GM23338 (cell line): ENCODE measurements at regions not wholly inside any gene's neighbourhood (a gene's known extent, or its start where the extent isn't known, plus 50 kb on each side); places are given as distances from the start of the nearest gene placed in this dataset.

Source experiments
- ATAC-seq: fragments of 200-7000 bp; cut with Tn5 transposase; 3 replicates; pipeline ENCODE4 v1.9.1; 2020
- DNase-seq: peaks from one replicate; pipeline ENCODE4 v3.0.0-alpha.2; 2015; ENCODE audit warnings: low spot score
- H2AFZ ChIP-seq: fragments of 200-600 bp; sonication (generic); 2 replicates; pipeline ENCODE4 v1.8.0; 2016; ENCODE audit warnings: antibody characterized with exemption, mild to moderate bottlenecking, moderate library complexity
- H3F3A ChIP-seq: fragments of 200-600 bp; sonication (generic); replicated peaks from 2 replicates; pipeline ENCODE4 v1.8.0; 2017; ENCODE audit warnings: antibody characterized with exemption, mixed run types, low read depth
- H3K27ac ChIP-seq: fragments of 200-600 bp; sonication (generic); 2 replicates; pipeline ENCODE4 v1.6.1; 2016; ENCODE audit warnings: low read depth
- H3K27me3 ChIP-seq: fragments of 200-600 bp; sonication (generic); 2 replicates; pipeline ENCODE4 v1.8.0; 2016; ENCODE audit warnings: mild to moderate bottlenecking, mixed run types, moderate library complexity; ENCODE audit not compliant: insufficient read depth
- H3K36me3 ChIP-seq: fragments of 200-600 bp; sonication (generic); 2 replicates; pipeline ENCODE4 v1.8.0; 2016; ENCODE audit warnings: mild to moderate bottlenecking; ENCODE audit not compliant: insufficient read depth
- H3K4me1 ChIP-seq: fragments of 200-600 bp; sonication (generic); 2 replicates; pipeline ENCODE4 v1.8.0; 2016; ENCODE audit warnings: mild to moderate bottlenecking, moderate library complexity; ENCODE audit not compliant: insufficient read depth
- H3K4me2 ChIP-seq: fragments of 200-600 bp; sonication (generic); 2 replicates; pipeline ENCODE4 v1.7.1; 2017; ENCODE audit warnings: mixed run types
- H3K4me3 ChIP-seq: fragments of 200-600 bp; sonication (generic); 2 replicates; pipeline ENCODE4 v1.6.1; 2016; ENCODE audit warnings: mixed run types
- H3K79me2 ChIP-seq: fragments of 200-600 bp; sonication (generic); replicated peaks from 2 replicates; pipeline ENCODE4 v1.8.0; 2017; ENCODE audit warnings: mild to moderate bottlenecking; ENCODE audit not compliant: insufficient read depth
- H3K9me2 ChIP-seq: fragments of 200-600 bp; sonication (generic); 2 replicates; pipeline ENCODE4 v1.8.0; 2017; ENCODE audit not compliant: insufficient read depth
- H4K20me1 ChIP-seq: fragments of 200-600 bp; sonication (generic); replicated peaks from 2 replicates; pipeline ENCODE4 v1.8.0; 2017; ENCODE audit warnings: mild to moderate bottlenecking; ENCODE audit not compliant: insufficient read depth
- H3K27ac Mint-ChIP-seq: 2 replicates; pipeline ENCODE4 v1.8.0; 2020; ENCODE audit warnings: inconsistent platforms, mild to moderate bottlenecking, moderate library complexity, mixed read lengths
- H3K27me3 Mint-ChIP-seq: 3 replicates; pipeline ENCODE4 v1.8.0; 2022; ENCODE audit warnings: low read depth, mild to moderate bottlenecking, moderate library complexity, mixed read lengths, inconsistent platforms; ENCODE audit not compliant: insufficient read depth, poor library complexity
- H3K36me3 Mint-ChIP-seq: 3 replicates; pipeline ENCODE4 v1.8.0; 2021; ENCODE audit warnings: low read depth, mild to moderate bottlenecking, inconsistent platforms, moderate library complexity, mixed read lengths
- H3K4me1 Mint-ChIP-seq: 3 replicates; pipeline ENCODE4 v1.8.0; 2020; ENCODE audit warnings: mild to moderate bottlenecking, inconsistent platforms, mixed read lengths
- H3K4me3 Mint-ChIP-seq: 3 replicates; pipeline ENCODE4 v1.8.0; 2021; ENCODE audit warnings: moderate library complexity, mild to moderate bottlenecking, inconsistent platforms, mixed read lengths
- H3K9me3 Mint-ChIP-seq: 3 replicates; pipeline ENCODE4 v1.8.0; 2020; ENCODE audit warnings: moderate library complexity, mild to moderate bottlenecking, inconsistent platforms, mixed read lengths
- JUNB ChIP-seq: IDR thresholded peaks from one replicate; pipeline ENCODE4 v1.6.1; 2016; ENCODE audit warnings: antibody characterized with exemption; ENCODE audit not compliant: unreplicated experiment
- NANOG ChIP-seq: IDR thresholded peaks from 2 replicates; pipeline ENCODE4 v1.6.1; 2016; ENCODE audit warnings: antibody characterized with exemption, borderline replicate concordance
- POLR2AphosphoS5 ChIP-seq: IDR thresholded peaks from 2 replicates; pipeline ENCODE4 v1.6.1; 2016; ENCODE audit warnings: antibody characterized with exemption, low read depth
- STAT1 ChIP-seq: IDR thresholded peaks from one replicate; pipeline ENCODE4 v1.6.1; 2016; ENCODE audit warnings: antibody characterized with exemption; ENCODE audit not compliant: unreplicated experiment
- TF ChIP-seq, protein P1 (sequence below): fragments of 250-450 bp; sonication (Bioruptor Pico); IDR thresholded peaks from 2 replicates; pipeline ENCODE4 v1.5.0; 2020; ENCODE audit warnings: mild to moderate bottlenecking, moderate library complexity
- TF ChIP-seq, protein P2 (sequence below): IDR thresholded peaks from 2 replicates; pipeline ENCODE4 v1.6.1; 2016; ENCODE audit warnings: antibody characterized with exemption

DNA sequence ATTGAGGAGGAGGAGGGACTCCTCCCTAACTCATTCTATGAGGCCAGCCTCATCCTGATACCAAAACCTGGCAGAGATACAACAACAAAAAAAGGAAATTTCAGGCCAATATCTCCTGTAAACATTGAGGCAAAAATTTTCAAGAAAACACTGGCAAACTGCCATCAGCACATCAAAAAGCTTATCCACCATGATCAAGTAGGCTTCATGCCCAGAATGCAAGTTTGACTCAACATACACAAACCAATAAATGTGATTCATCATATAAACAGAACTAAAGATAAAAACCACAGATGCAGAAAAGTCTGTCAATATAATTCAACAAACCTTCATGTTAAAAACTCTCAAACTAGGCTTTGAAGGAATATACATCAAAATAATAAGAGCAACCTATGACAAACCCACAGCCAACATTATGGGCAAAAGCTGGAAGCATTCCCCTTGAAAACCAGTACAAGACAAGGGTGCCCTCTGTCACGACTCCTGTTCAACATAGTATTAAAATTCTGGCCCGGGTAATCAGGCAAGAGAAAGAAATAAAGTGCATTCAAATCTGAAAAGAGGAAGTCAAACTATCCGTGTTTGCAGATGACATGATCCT lies 1014.3 kb downstream of the CBLN2 start (continued):
- TF ChIP-seq, protein P1, sequence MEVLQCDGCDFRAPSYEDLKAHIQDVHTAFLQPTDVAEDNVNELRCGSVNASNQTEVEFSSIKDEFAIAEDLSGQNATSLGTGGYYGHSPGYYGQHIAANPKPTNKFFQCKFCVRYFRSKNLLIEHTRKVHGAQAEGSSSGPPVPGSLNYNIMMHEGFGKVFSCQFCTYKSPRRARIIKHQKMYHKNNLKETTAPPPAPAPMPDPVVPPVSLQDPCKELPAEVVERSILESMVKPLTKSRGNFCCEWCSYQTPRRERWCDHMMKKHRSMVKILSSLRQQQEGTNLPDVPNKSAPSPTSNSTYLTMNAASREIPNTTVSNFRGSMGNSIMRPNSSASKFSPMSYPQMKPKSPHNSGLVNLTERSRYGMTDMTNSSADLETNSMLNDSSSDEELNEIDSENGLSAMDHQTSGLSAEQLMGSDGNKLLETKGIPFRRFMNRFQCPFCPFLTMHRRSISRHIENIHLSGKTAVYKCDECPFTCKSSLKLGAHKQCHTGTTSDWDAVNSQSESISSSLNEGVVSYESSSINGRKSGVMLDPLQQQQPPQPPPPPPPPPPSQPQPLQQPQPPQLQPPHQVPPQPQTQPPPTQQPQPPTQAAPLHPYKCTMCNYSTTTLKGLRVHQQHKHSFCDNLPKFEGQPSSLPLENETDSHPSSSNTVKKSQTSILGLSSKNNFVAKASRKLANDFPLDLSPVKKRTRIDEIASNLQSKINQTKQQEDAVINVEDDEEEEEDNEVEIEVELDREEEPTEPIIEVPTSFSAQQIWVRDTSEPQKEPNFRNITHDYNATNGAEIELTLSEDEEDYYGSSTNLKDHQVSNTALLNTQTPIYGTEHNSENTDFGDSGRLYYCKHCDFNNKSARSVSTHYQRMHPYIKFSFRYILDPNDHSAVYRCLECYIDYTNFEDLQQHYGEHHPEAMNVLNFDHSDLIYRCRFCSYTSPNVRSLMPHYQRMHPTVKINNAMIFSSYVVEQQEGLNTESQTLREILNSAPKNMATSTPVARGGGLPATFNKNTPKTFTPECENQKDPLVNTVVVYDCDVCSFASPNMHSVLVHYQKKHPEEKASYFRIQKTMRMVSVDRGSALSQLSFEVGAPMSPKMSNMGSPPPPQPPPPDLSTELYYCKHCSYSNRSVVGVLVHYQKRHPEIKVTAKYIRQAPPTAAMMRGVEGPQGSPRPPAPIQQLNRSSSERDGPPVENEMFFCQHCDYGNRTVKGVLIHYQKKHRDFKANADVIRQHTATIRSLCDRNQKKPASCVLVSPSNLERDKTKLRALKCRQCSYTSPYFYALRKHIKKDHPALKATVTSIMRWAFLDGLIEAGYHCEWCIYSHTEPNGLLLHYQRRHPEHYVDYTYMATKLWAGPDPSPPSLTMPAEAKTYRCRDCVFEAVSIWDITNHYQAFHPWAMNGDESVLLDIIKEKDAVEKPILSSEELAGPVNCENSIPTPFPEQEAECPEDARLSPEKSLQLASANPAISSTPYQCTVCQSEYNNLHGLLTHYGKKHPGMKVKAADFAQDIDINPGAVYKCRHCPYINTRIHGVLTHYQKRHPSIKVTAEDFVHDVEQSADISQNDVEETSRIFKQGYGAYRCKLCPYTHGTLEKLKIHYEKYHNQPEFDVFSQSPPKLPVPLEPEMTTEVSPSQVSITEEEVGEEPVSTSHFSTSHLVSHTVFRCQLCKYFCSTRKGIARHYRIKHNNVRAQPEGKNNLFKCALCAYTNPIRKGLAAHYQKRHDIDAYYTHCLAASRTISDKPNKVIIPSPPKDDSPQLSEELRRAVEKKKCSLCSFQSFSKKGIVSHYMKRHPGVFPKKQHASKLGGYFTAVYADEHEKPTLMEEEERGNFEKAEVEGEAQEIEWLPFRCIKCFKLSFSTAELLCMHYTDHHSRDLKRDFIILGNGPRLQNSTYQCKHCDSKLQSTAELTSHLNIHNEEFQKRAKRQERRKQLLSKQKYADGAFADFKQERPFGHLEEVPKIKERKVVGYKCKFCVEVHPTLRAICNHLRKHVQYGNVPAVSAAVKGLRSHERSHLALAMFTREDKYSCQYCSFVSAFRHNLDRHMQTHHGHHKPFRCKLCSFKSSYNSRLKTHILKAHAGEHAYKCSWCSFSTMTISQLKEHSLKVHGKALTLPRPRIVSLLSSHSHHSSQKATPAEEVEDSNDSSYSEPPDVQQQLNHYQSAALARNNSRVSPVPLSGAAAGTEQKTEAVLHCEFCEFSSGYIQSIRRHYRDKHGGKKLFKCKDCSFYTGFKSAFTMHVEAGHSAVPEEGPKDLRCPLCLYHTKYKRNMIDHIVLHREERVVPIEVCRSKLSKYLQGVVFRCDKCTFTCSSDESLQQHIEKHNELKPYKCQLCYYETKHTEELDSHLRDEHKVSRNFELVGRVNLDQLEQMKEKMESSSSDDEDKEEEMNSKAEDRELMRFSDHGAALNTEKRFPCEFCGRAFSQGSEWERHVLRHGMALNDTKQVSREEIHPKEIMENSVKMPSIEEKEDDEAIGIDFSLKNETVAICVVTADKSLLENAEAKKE (CRISPR knock-in tag), result no peak
- TF ChIP-seq JUNB, result no peak
- no peak for TF ChIP-seq POLR2AphosphoS5

GRCh38 chr18:71523483-71524435 lies 1020.4 kb downstream of the CBLN2 start:
- H2AFZ ChIP-seq, result no peak overlapping the region
- no peaks in the 10 kb centered on the region for H3K79me2 ChIP-seq
- no peaks in the 10 kb centered on the region for H3F3A ChIP-seq
- Mint-ChIP-seq H3K36me3 (peaks cover 26% of the 10 kb centered on the region), H3K27ac (no peak overlapping the region), H3K9me3 (peaks cover 86% of the 10 kb centered on the region), H3K4me3 (no peak overlapping the region), H3K27me3 (no peaks in the 10 kb centered on the region), H3K4me1 (no peaks in the 10 kb centered on the region)
- DNase-seq (no peak), ATAC-seq (no peak)
- no peaks in the 10 kb centered on the region for H3K27me3 ChIP-seq
- no peak overlapping the region for H3K4me2 ChIP-seq
- no peak overlapping the region for H3K4me3 ChIP-seq
- no peak overlapping the region for H3K27ac ChIP-seq
- H3K4me1 ChIP-seq, result no peaks in the 10 kb centered on the region
- no peaks in the 10 kb centered on the region for H3K9me2 ChIP-seq
- H4K20me1 ChIP-seq, result no peaks in the 10 kb centered on the region
- peaks cover 6% of the 10 kb centered on the region; the same call in 1 of the 2 replicates for H3K36me3 ChIP-seq
- TF ChIP-seq, protein P2, sequence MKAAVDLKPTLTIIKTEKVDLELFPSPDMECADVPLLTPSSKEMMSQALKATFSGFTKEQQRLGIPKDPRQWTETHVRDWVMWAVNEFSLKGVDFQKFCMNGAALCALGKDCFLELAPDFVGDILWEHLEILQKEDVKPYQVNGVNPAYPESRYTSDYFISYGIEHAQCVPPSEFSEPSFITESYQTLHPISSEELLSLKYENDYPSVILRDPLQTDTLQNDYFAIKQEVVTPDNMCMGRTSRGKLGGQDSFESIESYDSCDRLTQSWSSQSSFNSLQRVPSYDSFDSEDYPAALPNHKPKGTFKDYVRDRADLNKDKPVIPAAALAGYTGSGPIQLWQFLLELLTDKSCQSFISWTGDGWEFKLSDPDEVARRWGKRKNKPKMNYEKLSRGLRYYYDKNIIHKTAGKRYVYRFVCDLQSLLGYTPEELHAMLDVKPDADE, result no peak
- TF ChIP-seq STAT1 (no peak), NANOG (no peak), JUNB (no peak)
- TF ChIP-seq, protein P1 (CRISPR knock-in tag), result no peak
